NOMO-1 (cell line): ENCODE measurements at regions not wholly inside any gene's neighbourhood (a gene's known extent, or its start where the extent isn't known, plus 50 kb on each side); places are given as distances from the start of the nearest gene placed in this dataset.
"Not testable (repeated sequence)": the region's sequence is repeated elsewhere in the genome, so short reads cannot be mapped to it uniquely, and the experiment has no call there.

Experiments used
- DNase-seq, 2 experiments: peaks; one replicate each; lab custom pipeline; 2025; ENCODE audit not compliant: unreplicated experiment in 2 of 2; lab: John Stamatoyannopoulos, UW

DNA sequence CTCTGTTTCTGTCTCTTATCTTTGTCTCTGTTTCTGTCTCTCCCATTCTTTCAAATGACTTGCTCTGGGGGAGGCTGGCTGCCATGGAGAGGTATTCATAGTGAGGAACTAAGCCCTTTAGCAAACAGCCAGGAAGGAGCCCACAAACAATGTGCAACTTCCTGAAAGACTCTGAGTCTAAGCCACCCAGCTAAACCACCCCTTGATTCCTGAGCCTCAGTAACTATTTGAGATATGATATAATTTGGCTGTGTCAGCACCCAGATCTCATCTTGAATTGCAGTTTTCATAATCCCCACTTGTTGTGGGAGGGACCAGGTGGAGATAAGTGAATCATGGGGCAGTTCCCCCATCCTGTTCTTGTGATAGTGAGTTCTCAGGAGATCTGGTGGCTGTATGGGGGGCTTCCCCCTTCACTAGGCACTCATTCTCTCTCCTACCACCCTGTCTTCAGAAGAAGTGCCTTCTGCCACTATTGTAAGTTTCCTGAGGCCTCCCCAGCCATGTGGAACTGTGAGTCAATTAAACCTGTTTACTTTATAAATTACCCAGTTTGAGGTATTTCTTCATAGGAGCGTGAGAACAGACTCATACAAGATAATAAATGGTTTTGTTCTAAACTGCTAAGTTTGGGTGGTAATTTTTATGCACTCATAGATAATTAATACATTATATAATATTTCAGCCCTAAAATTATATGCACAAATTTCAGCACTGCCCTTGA is 121.2 kb upstream of the FOXP2 start:
- DNase-seq: peak in 1 of 2 experiments; percentile 31

DNA sequence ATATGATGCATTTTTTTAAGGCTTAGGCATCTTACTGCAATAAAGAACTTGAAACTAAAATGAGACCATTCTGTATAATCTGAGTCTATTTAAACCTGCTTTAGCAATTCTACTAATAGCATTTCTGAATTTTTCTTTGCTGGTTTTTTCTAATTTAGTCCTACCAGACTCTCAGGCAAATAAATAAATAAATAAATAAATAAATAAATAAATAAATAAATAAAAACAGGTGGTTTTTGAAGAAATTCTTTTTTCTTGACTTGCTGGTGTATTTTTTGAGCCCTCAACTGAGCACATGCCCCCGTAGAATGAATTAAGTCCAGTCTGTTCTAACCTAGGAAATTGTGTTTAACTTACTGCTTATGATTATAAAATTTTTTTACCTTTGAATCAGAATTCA is 134.7 kb upstream of the FOXP2 start:
- DNase-seq: no peak

DNA sequence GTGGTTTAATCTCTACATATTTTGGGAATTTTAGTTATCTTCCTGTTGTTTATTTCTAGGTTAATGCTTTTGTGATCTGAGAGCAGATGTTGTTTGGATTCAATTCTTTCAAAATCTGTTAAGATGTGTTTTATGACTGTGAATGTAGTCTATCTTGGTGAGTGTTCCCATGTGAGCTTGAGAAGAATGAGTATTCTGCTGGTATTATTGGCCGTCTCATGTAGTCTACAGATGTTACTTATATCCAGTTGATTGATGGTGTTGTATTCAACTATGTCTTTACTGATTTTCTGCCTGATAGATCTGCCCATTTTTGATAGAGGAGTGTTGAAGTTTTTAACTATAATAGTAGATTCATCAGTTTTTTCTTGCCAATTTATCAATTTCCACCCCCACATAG is 141.4 kb upstream of the FOXP2 start:
- DNase-seq: no peak

DNA sequence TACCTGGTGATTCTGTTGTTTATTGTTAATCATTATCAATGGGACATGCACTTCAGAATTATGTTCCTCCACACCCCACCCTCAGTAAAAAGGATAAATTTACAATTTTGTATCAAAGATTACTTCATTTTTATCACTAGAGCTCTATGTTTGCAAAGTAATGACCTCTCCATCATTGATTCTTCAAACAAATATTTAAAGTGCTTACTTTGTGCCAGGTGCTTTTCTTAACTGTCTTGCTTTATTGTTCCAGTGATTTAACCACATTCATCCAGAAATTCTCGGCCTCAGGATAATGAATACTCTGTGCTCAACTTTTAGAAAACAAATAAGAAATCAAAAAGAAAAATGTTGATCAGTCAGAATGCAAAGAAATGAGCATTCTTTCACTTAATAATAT is 144.9 kb upstream of the FOXP2 start:
- no peak for DNase-seq

GRCh38 chr7:114267550-114267949 is 147.1 kb upstream of the FOXP2 start:
- DNase-seq: not testable (repeated sequence)

GRCh38 chr7:114264023-114264422 is 150.6 kb upstream of the FOXP2 start:
- no peak for DNase-seq

- no peak for DNase-seq
These were observed 151.4 kb upstream of the FOXP2 start for GRCh38 chr7:114263219-114263618.

GRCh38 chr7:114255404-114255841 is 159.2 kb upstream of the FOXP2 start:
- no peak for DNase-seq

- no peak for DNase-seq
These were observed 171.0 kb upstream of the FOXP2 start for GRCh38 chr7:114243646-114244045.

- DNase-seq: no peak
These were observed 171.6 kb upstream of the FOXP2 start for GRCh38 chr7:114242992-114243507.

DNA sequence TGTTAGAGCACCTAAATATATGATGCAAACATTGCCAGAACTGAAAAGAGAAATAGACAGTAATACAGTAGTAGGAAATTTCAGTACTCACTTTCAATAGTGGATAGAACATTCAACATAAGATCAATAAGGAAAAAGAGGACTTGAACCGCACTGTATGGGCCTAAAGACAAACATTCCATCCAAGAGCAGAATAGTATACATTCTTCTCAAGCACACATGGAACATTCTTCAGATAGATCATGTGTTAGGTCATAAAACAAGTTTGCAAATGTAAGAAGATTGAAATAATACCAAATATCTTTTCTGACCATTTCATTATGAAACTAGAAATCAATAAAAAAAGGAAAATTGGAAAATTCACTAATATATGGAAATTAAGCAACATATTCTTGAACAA is 185.4 kb upstream of the FOXP2 start:
- no peak for DNase-seq

- no peak for DNase-seq
These were observed 188.8 kb upstream of the FOXP2 start for GRCh38 chr7:114225784-114226183.

DNA sequence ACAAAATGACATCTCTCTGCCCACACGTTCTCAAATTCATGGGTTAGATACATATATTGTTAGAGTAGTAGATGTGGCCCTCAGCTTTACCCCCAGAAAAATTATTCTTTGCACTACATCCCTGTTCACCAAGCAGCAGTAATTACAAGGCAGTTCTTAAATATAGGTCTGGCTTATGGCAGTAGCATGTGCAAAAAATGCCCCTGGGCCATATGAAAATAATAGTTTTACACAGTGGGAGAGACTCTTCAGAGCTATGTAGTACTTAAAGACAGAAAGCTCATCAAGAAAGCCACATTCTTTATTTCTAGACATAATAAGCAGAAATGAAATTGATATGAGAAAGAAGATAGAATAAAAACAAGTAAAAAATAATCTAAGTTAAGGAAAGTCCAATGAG is 196.3 kb upstream of the FOXP2 start:
- DNase-seq: no peak

DNA sequence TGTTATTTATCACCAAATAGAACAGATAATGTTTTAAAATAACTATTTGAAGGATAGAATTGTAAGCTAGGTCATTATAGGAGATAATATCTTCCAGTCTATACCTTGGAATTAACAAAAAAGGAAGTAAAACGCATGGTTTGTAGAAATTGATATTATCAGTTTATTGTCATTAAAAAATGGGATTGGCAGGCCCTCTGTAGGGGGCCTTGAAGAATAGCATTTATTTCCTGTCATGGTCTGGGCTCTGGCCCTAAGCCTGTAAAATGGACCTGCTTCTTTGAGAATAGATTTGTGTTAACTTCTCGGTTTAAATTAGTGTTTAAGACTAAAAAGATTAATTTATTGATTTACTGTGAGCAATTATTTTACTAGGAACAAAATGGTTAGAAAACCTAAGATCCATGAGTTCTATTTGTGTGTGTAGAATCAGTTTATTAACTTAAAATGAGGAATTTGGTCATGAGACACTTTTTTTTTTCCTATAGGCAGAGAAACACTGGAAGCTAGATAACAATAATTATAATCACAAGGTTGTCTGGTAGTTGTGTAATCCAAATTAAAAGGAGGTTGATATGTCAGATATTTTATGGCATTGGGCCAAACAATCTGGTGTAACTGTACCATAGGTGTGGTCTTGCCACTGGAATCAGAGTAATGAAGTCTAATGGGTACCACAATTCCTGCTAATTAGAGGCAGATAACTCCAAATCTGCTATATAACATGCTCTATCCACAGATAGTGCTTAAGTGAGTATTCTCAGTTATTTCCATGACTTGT is 197.4 kb upstream of the FOXP2 start:
- no peak for DNase-seq

DNA sequence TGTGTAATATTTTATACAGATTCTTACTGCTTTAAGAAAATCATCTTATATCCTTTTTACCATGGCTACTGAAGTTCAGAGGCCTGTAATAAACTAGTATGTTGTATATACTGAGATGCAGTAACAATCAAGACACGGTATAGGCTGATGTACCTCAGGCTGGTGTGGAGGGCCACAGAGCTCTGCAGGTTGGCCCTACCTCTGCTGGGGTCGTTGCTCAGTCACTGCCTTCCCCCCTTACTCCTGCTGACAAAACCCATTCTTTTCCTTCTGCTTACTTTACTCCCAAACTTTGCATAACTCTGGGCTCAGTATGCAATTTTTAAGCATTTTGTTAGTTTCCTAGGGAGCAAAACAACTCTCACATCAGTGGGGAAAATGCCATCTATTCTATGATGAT is 200.1 kb upstream of the FOXP2 start:
- no peak for DNase-seq

GRCh38 chr7:114212721-114213429 is 201.7 kb upstream of the FOXP2 start:
- no peak for DNase-seq

- no peak for DNase-seq
These were observed 204.6 kb upstream of the FOXP2 start for GRCh38 chr7:114209968-114210367.

GRCh38 chr7:114206688-114207087 is 207.9 kb upstream of the FOXP2 start:
- DNase-seq: no peak

- DNase-seq: no peak
These were observed 218.1 kb upstream of the FOXP2 start for GRCh38 chr7:114196517-114196916.

DNA sequence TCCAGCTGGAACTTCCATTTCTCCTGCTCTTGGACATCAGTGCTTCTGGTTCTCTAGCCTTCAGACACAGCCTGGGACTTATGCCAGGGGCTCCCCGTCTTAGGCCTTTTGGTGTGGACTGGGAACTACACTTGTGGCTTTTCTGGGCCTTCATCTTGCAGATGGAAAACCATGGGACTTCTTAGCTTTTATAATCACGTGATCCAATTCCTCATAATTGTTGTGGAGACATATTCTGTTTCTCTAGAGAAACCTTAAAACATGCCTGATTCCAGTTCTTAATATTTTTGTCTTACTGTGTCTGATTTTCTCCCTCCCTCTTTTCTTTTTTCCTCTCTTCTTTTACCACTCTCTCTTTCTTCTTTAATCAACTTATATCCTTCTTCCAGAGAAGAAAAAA is 224.2 kb upstream of the FOXP2 start:
- no peak for DNase-seq

GRCh38 chr7:114183311-114184088 is 231.1 kb upstream of the FOXP2 start:
- DNase-seq: no peak
